Testis (tissue), 2 donors: ENCODE measurements at regions not wholly inside any gene's neighbourhood (a gene's known extent, or its start where the extent isn't known, plus 50 kb on each side); places are given as distances from the start of the nearest gene placed in this dataset.

Experiments
- DNase-seq: peaks from one replicate; pipeline ENCODE4 v3.0.0-alpha.2; 2019
- H3K27ac ChIP-seq, 2 donors: fragments of 200-600 bp; sonication (generic); one replicate each; pipeline ENCODE4 v1.5.1; 2019
- H3K27me3 ChIP-seq: fragments of 200-600 bp; sonication (generic); one replicate; pipeline ENCODE4 v1.5.1; 2019
- H3K36me3 ChIP-seq: fragments of 200-600 bp; sonication (generic); one replicate; pipeline ENCODE4 v1.5.1; 2017; ENCODE audit warnings: low read depth; ENCODE audit errors: missing control alignments
- H3K4me1 ChIP-seq: fragments of 200-600 bp; sonication (generic); one replicate; pipeline ENCODE4 v1.5.1; 2019
- H3K4me3 ChIP-seq, 2 donors: fragments of 200-600 bp; sonication (generic); one replicate each; pipeline ENCODE4 v1.5.1; 2017 to 2019
- H3K9me3 ChIP-seq: fragments of 200-600 bp; sonication (generic); one replicate; pipeline ENCODE4 v1.5.1; 2017
- POLR2A ChIP-seq: fragments of 450-650 bp; IDR thresholded peaks from one replicate; pipeline ENCODE4 v1.6.1; 2017; ENCODE audit warnings: antibody characterized with exemption, mild to moderate bottlenecking, moderate library complexity
- WGBS, 2 donors: methylation state at CpG; one replicate each; pipeline ENCODE4 v1.1.5; 2018; 5-methylcytosine and 5-hydroxymethylcytosine counted together
- intact Hi-C: fragments of 100-400 bp; cut with DNase I; formaldehyde crosslinking; loops from one replicate; pipeline ENCODE4 v1.15.1; 2023; ENCODE audit warnings: low total_unique reads
- TF ChIP-seq, protein P1 (sequence below), 3 experiments: fragments of 450-650 bp in 2 of 3; fragments of 200-600 bp in 1 of 3; sonication (generic) in 1 of 3; IDR thresholded peaks; one replicate each; pipeline ENCODE4 v1.5.1; 2016 to 2019; ENCODE audit warnings: antibody characterized with exemption in 3 of 3, mild to moderate bottlenecking in 2 of 3, moderate library complexity in 1 of 3

DNA sequence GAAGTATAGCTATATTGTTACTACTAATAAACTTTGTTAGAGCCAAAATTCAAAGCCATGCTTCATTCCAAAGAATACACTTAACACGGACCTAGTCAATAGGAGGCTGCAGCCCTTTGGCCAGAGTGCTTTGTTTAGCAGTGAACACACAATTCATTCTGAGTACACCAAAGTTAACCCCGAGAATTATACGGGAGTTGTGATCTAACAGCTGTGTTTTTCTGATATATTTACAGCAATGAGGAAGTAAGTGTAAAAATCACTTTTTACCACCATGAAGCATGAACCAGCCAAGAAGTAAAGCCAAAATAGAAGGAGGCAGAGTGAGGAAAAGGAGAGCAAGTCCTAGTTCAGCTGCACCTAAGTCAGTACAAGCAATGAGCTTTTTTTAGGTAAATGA is 156.8 kb upstream of the PDE3A start:
- H3K27ac ChIP-seq = peak overlapping the region in 1 of 2 donors; percentile 16
- no peak for TF ChIP-seq POLR2A
- TF ChIP-seq, protein P1, sequence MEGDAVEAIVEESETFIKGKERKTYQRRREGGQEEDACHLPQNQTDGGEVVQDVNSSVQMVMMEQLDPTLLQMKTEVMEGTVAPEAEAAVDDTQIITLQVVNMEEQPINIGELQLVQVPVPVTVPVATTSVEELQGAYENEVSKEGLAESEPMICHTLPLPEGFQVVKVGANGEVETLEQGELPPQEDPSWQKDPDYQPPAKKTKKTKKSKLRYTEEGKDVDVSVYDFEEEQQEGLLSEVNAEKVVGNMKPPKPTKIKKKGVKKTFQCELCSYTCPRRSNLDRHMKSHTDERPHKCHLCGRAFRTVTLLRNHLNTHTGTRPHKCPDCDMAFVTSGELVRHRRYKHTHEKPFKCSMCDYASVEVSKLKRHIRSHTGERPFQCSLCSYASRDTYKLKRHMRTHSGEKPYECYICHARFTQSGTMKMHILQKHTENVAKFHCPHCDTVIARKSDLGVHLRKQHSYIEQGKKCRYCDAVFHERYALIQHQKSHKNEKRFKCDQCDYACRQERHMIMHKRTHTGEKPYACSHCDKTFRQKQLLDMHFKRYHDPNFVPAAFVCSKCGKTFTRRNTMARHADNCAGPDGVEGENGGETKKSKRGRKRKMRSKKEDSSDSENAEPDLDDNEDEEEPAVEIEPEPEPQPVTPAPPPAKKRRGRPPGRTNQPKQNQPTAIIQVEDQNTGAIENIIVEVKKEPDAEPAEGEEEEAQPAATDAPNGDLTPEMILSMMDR (IDR thresholded peaks at IDR 0.05) = no peak
- WGBS, 2 donors = 43 to 60% methylated on average over 3 of the region's 3 CpGs
- no peaks in the 10 kb centered on the region for H3K4me1 ChIP-seq
- no peaks in the 10 kb centered on the region for H3K9me3 ChIP-seq
- intact Hi-C loops = no loop called here
- no peak overlapping the region for H3K4me3 ChIP-seq
- DNase-seq = no peak
- no peaks in the 10 kb centered on the region for H3K27me3 ChIP-seq
- H3K36me3 ChIP-seq = no peaks in the 10 kb centered on the region

DNA sequence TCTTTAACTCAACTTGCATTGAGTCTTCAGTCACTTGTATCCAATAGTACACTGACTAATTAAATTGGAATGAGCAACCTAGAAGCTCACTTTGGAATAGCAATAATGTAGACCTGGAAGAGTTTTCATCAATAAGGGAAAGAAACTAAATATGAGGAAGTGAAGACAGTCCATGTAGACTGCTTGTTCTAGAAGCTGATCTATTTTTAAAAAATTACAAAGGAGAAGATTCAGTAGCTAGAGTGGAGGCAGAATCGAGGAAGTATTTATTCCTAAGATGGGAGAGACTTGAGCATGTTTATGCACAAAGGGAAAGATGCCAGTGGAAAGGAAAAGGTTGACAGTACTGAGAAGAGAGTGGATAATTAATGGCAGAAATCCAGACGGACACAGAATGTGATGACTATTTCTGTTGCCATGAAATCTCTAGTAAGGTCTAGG is 156.3 kb upstream of the PDE3A start:
- 29 to 38% methylated on average over 2 of the region's 2 CpGs for WGBS, 2 donors
- no peak for DNase-seq
- no peaks in the 10 kb centered on the region for H3K27me3 ChIP-seq

DNA sequence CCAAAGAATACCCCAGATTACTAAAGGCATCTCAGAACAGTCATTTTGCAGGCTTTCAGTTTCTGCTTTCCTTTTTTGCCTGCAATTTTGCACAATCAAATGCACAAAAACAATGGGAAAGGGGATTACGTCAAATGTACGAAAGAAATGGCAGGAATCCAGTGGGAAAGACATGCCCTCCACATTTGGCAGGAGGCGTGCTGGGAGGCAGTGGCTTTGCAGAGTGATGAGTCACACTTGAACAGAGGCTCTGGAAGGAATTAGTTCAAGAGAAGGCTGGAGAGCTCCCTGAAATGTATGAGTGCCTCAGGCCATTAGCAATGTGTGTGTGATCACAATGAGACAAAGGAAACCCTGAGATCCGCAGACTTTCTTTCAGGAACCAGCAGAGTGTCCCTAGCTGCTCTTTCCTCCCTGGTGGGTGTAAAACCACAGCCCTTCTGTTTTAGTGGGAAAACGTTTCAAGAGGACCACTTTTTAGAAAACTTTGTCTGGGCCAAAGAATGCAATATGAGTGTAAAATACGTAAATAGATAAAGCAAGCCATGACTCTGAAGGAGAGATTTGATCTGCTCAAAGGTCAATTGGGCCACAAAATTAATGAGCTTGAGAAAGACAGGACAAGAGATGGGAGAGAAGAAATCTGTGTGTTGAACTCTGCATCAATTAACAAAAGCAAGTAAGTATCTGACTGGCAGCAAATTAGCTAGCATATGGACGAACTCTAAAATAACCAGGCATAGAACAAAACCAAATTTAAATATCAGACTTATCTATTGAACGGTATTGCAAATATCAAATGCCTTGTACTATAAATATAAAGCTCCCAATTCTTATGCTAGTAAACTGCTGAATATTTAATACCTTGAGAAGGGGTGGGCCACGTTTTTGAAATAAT is 155.4 kb upstream of the PDE3A start:
- no peak for TF ChIP-seq POLR2A
- TF ChIP-seq, protein P1 (IDR thresholded peaks at IDR 0.05) = no peak
- H3K27ac ChIP-seq = peak overlapping the region in 1 of 2 donors; percentile 43
- H3K27me3 ChIP-seq = no peaks in the 10 kb centered on the region
- H3K4me1 ChIP-seq = no peaks in the 10 kb centered on the region
- no peak overlapping the region for H3K4me3 ChIP-seq
- DNase-seq = peak; percentile 56
- intact Hi-C loops = no loop called here
- no peaks in the 10 kb centered on the region for H3K36me3 ChIP-seq
- WGBS, 2 donors = 53 to 57% methylated on average over 9 of the region's 9 CpGs
- H3K9me3 ChIP-seq = no peaks in the 10 kb centered on the region

More for the DNA sequence above, 156.3 kb upstream of the PDE3A start:
- TF ChIP-seq POLR2A = no peak
- TF ChIP-seq, protein P1 (IDR thresholded peaks at IDR 0.05) = no peak
- Histone ChIP-seq H3K36me3 (no peaks in the 10 kb centered on the region), H3K4me1 (no peaks in the 10 kb centered on the region), H3K9me3 (no peaks in the 10 kb centered on the region), H3K27ac (peak overlapping the region in 1 of 2 donors; percentile 43), H3K4me3 (no peak overlapping the region)
- intact Hi-C loops = no loop called here

DNA sequence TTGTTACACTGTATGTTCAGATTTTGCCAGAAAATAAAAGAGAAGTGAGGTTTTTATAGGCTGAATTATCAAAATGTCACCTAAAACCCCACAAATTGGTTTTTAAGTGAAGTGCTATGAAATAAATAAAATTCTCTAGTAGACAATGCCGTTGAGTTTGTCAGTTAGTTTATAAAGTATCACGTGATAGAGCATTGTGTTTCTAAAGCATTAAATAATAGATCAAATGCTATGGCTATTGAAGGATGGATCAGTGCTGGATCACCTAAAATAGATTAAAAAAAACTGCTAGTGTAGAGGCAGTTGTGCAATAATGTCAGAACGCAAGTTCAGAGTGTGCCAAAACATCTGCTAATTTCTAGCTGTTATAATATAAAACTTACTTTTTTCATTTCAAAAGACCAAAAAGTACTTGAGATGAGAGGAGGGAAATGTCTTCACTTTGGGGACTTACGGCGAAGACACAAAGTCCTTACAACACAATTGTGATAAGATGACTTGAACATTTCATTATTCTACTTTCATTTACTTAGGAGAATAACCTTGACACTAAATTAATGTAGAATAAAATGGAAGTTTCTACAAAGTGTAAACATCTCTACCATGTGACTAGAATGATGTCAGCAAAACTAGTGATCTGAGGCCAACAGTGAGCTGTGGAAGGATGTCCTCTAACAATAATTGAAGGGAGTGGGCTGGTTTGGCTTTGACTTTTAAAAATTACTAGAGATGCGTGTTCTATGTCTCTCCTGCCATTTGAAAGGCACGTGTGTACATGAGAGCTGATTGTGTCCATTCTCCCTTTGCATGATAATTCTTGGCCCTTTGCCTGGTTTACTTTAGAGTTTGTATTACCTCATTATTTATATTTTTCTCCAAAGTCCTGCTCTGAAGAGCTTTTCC is 154.4 kb upstream of the PDE3A start:
- intact Hi-C loops = no loop called here
- no peaks in the 10 kb centered on the region for H3K4me1 ChIP-seq
- no peak overlapping the region for H3K4me3 ChIP-seq
- WGBS, 2 donors = 53 to 63% methylated on average over 7 of the region's 7 CpGs
- H3K9me3 ChIP-seq = no peaks in the 10 kb centered on the region
- no peak for DNase-seq
- TF ChIP-seq, protein P1 (IDR thresholded peaks at IDR 0.05) = no peak
- no peak for TF ChIP-seq POLR2A
- H3K36me3 ChIP-seq = no peaks in the 10 kb centered on the region
- peak overlapping the region in 1 of 2 donors; percentile 43 for H3K27ac ChIP-seq
- H3K27me3 ChIP-seq = no peaks in the 10 kb centered on the region
